ENCODE measurements at regions not wholly inside any gene's neighbourhood (a gene's known extent, or its start where the extent isn't known, plus 50 kb on each side); places are given as distances from the start of the nearest gene placed in this dataset.
A peak's percentile ranks its signal among the peaks of the same experiment; 100 is the strongest.
"Not testable (repeated sequence)": the region's sequence is repeated elsewhere in the genome, so short reads cannot be mapped to it uniquely, and the experiment has no call there.

DNA sequence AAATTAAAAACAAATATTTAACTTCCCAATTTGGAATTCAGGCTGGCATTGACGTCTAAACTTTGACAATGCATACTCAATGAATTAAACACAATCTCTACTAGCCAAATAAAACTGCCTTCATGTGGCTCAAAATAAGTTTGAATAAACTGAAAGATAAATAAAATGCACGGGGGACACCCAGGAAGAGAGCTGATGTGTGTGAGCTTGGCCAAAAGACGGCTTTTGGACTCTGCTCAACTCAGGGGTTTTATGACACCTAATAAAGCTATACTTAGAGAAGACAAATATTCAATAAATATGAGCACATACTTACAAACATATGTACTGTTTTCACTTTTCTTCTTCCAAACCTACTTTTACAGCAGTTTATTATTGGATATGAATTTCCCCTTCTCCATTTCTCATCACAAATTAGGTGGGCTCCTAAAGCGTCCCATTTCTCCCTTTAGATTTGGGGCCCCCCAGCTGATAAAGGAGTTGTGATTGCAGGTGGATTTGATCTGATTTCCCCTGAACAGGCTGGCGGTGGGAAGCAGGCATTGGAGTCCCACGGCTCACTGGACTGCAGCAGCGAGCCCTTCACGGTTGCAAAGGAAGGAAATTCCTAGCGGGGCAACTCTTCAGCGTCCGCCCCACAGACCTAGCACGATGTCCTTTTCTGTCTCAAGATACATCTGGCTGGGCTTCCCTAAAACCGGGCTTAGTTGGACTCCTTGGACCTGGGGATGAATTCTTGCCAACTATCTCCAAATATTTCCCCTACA is 79.6 kb downstream of the INSIG1 start:
- DNase-seq (ENCODE audit: low read depth) = no peak

GRCh38 chr7:155377838-155378579 is 79.9 kb upstream of the EN2 start:
- peak; percentile 22 for DNase-seq (ENCODE audit: low read depth)

GRCh38 chr7:155378580-155378934 is 79.4 kb upstream of the EN2 start:
- no peak for DNase-seq (ENCODE audit: low read depth)

GRCh38 chr7:155378959-155379871 is 78.7 kb upstream of the EN2 start:
- DNase-seq (ENCODE audit: low read depth) = no peak

GRCh38 chr7:155380221-155380861 is 77.6 kb upstream of the EN2 start:
- DNase-seq (ENCODE audit: low read depth) = peak; percentile 61

DNA sequence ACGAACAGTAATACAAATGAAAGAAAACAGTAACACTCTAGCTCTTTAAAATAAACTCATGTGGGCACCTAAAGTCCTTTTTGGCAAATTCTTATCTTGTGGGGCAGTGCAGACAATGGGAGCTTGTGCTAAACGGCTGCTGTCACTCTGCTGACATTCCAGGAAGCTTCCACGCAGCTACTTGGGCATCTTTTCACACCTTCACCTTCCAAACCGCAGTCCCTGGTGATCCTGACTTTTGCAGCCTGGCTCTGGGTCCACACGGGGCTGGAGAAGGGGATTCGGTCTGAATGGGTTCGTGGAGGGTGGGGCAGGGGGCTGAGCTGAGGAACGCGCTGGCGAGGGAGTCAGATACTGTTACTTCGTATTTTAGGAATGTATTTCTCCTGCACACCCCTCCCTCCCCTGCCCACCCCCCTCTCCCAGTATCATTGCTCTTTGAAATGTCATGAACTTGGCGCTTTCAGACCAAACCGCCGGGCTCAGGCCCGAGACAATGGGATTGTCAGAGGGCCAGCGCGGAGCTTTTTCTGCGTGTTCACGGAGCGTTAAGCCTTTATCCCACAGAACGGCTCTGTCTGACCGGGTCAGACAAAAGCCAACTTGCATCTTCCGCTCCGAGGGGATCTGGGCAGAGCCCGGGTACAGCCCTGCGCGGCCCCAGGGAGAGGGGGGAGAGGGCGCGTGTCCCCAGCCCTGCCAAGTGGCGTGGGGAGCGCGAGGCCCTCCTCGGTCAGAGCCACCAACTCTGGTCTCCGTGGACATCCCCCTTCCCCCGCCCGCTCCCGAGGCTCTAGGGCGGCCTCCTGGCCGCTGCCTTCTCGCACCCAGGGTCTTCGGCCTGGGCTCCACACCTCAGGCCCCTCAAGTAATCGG is 76.7 kb upstream of the EN2 start:
- no peak for DNase-seq (ENCODE audit: low read depth)

- no peak for DNase-seq (ENCODE audit: low read depth)
Measured at GRCh38 chr7:155381852-155382801, 75.8 kb upstream of the EN2 start.

DNA sequence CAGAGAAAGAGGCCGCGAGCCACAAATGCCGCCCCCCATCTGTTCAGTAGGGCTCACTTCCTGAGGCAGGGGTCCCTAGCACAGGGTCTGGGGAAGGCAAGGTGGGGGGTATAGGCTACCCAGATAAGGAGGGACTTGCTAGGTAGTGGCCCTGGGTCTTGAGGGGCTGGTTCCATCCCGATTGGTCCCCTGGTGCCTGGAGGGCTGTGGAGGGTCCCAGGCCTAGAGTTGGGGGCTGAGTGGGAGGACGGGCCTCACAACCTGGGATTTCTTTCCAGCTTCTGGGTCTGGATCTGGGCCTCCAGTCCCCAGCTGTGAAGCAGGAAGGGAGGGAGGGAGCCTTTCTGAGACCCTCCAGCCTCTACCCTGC is 75.1 kb upstream of the EN2 start:
- no peak for DNase-seq (ENCODE audit: low read depth)

DNA sequence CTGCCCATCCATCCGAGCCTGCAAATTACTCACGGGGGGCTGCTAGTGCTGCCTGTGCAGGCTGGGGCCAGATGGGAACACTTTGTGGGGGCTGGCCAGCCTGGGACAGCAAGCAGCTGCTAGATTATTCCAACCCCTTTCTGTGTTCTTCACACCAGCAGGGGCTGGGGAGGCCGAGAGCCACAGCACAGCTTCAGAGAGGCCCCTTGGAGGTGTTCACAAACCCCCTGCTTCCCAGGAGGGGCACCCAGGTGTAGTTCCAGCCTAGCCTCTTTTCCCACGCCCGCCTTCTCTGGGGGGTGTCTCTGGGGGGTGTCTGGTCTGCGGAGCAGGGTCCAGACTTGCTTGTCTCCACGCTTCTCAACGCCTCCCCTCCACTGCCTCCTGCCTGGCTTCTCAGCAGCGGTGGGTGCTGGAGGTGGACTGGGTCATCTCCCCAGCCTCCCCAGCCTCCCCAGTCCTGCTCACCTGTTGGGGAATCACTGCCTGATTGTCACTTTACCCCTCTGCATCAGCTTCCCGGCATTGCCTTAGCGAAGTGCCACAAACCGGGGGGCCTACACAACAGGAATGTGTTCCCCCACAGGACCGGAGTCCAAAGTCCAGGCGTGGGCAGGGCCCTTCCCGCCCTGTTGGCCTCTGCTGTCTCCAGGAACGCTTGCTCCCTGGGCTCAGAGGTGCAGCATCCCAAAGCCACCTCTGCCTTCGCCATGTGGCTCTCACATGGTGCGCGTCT is 74.0 kb upstream of the EN2 start:
- no peak for DNase-seq (ENCODE audit: low read depth)

DNA sequence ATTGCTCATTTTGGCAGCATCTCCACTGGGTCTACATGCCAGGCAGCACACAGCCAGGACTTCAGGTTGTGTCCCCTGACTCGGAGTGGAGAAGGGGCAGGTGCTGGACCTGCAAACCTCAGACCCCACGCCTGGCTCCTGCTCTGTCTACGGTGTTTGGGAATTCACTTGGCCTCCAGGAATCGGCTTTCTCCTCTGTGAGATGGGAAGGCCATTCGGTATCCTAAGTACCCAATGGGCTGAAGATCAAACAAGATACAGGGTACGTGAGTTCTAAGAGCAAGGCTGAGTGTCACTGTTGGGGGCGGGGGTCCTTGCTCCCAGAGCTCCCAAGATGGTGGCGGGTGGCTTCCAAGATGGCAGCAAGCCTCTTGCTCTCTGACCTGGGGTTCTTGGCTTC is 73.2 kb upstream of the EN2 start:
- no peak for DNase-seq (ENCODE audit: low read depth)

GRCh38 chr7:155385182-155385581 is 72.7 kb upstream of the EN2 start:
- not testable (repeated sequence) for DNase-seq (ENCODE audit: low read depth)

DNA sequence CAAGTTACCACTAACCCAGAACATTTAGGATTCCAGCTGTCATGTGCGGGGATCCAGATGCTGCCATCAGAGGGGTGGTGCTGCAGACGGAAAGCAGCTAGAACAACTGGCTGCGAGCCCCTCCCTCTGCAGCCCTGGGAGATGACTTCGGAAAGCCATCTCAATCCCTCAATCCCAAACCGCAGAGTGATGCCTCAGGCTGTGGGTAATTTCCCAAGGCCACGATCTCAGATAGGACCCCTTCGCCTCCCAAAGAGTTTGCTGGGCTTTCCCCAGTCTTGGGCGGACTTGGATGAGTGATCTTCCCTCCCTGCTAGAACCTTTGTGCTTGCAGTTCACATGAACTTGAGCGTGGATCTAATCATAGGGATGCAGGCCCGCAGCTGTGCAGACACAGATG is 71.3 kb upstream of the EN2 start:
- DNase-seq (ENCODE audit: low read depth) = no peak

- DNase-seq (ENCODE audit: low read depth) = no peak
Measured at GRCh38 chr7:155387066-155387620, 70.8 kb upstream of the EN2 start.

DNA sequence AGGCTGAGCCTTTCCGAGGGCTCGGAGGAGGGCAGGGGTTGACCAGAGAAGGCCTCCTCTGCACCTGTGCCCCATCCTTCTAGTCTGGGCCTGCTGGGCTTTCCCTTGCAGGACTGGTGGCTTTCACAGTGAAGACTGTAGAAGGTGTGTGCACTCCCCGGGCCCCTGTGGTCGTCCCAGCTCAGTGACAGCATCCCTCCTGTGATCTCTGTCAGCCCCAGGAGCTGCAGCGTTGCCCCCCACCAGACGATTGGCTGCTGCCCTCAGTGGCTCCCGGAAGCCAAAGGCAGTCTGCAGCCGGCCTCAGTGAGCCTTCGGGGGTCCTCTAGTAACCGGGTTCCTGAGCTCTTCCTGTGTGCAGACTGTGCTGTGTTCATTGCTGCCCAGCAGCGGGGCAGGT is 69.4 kb upstream of the EN2 start:
- no peak for DNase-seq (ENCODE audit: low read depth)

DNA sequence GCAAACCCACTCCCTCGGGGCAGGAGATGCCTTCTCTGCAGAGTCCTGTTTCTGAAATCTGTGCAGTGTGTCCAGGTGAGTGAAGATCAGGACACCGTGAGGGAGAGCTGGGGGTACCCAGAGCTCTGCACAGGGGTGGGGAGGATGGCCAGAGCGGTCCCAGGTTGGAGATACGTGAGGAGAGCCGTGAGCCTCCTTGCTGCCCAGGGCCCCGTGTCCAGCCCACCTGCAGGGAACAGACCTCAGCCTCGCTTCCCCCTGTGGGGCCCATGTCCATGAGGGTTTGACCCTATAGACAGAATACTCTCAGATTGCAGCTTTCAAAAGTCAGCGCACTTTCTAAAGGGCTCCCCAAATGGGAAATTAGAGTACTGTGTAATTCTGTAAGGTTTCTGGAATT is 66.5 kb upstream of the EN2 start:
- no peak for DNase-seq (ENCODE audit: low read depth)

DNA sequence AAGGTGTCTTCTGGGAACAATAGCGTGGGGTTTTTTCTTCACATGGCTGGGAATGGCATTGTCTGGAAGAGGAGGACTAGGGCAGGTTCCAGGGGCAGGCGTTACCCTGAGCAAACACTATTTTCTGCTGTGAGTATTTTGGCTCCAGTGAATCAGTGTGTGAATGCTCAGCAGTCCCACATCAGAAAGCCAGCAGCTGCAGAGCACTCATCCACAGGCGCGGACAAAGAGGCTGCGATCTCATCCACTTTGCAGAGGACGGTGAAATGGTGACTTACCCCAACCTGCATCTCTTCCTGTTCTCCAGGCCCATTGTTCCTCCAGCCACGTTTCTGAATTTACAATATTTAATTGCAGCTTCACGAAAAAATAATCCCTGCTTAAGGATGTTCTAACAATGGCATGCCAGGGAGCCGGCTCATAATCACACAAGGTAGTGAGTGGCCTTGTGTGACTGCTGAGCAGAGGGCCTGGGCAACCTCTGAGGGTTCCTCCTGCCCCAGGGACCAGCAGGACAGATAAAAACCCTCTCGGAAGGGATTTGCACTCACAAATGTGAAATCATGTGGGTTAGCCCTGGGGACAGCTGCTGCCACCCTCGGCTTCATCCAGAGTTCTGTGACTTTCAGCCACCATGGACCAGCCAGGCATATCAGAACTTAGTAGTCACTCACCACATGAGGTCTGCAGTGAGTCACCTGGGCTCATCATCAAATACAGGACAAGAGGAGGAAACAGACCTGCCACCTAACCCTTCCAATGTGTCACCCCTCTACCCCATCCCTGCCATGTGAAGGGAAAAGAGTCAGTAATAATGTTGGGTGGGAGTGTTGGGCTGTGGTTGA is 65.0 kb upstream of the EN2 start:
- no peak for DNase-seq (ENCODE audit: low read depth)

- no peak for DNase-seq (ENCODE audit: low read depth)
Measured at GRCh38 chr7:155394413-155394812, 63.5 kb upstream of the EN2 start.

Measured in RPMI7951 (cell line).